Aorta (tissue), 5 donors: ENCODE measurements at regions not wholly inside any gene's neighbourhood (a gene's known extent, or its start where the extent isn't known, plus 50 kb on each side); places are given as distances from the start of the nearest gene placed in this dataset.
"Not testable (repeated sequence)": the region's sequence is repeated elsewhere in the genome, so short reads cannot be mapped to it uniquely, and the experiment has no call there.

Experiments
- ATAC-seq: fragments of 200-7000 bp; cut with Tn5 transposase; one replicate; pipeline ENCODE4 v1.9.1; 2022; ENCODE audit warnings: moderate library complexity; ENCODE audit not compliant: low FRiP score
- DNase-seq, 2 donors: peaks; one replicate each; pipeline ENCODE4 v3.0.0-alpha.2; 2020
- H3K27ac ChIP-seq, 2 donors: one replicate each; pipeline ENCODE4 v1.5.1; 2013; ENCODE audit warnings: low read length in 2 of 2, mild to moderate bottlenecking in 2 of 2, moderate library complexity in 2 of 2, control low read depth in 1 of 2, inconsistent platforms in 1 of 2, low read depth in 1 of 2
- H3K27me3 ChIP-seq, 2 donors: one replicate each; pipeline ENCODE4 v1.6.1; 2013; ENCODE audit warnings: control low read depth in 1 of 2, low read length in 1 of 2, mild to moderate bottlenecking in 1 of 2, moderate library complexity in 1 of 2; ENCODE audit not compliant: insufficient read depth in 2 of 2, control insufficient read depth in 1 of 2
- H3K36me3 ChIP-seq, 2 donors: one replicate each; pipeline ENCODE4 v1.6.1; 2013; ENCODE audit warnings: control low read depth in 1 of 2, low read length in 1 of 2, mild to moderate bottlenecking in 1 of 2; ENCODE audit not compliant: insufficient read depth in 2 of 2, control insufficient read depth in 1 of 2
- H3K4me1 ChIP-seq, 2 donors: one replicate each; pipeline ENCODE4 v1.6.1; 2013; ENCODE audit warnings: low read length in 2 of 2, control low read depth in 1 of 2, mild to moderate bottlenecking in 1 of 2, moderate library complexity in 1 of 2; ENCODE audit not compliant: insufficient read depth in 2 of 2, control insufficient read depth in 1 of 2
- H3K4me3 ChIP-seq, 2 donors: one replicate each; pipeline ENCODE4 v1.5.1; 2013; ENCODE audit warnings: low read length in 2 of 2, control low read depth in 1 of 2, mild to moderate bottlenecking in 1 of 2
- H3K9me3 ChIP-seq: one replicate; pipeline ENCODE4 v1.6.1; 2013; ENCODE audit warnings: mild to moderate bottlenecking, low read length; ENCODE audit not compliant: control insufficient read depth
- WGBS, 2 donors: extraction: QIAGEN DNeasy Blood & Tissue Kit; methylation state at CpG; one replicate each; pipeline ENCODE4 v1.1.7; 2013; 5-methylcytosine and 5-hydroxymethylcytosine counted together
- intact Hi-C, 2 donors: fragments of 100-400 bp; cut with DNase I; formaldehyde crosslinking; loops; one replicate each; pipeline versions ENCODE4 v1.14.2 to v1.15.0; 2022
- donor health status: healthy with polysubstance abuse.
- donor health status: Bipolar disorder and iron deficiency.
- donor health status: DM: no; HTN: no; CAD: no.
- donor health status: DM: no; HTN: no; CAD: no.
- donor health status: DM: yes; HTN: yes; CAD: no.

DNA sequence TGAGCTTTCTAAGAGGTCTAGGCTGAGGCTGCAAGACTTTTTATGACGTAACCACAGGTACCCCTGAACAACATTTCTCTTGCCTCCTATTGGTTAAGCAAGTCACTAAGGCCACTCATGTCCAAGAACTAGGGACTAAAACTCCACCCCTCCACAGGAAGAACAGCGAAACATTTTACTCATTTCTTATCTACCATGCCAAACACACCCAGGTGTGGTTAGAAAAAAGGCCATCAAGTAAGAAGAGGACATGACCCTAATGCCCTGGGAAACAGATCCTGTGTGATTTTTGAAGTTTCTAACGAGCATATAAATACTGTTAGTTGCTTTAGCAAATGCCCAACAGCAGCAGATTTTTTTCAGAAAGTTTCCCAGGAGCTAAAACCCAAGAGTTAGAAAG, 282.4 kb upstream of the DYNLRB2 start:
- Histone ChIP-seq H3K27ac (no peak overlapping the region), H3K4me3 (no peak overlapping the region), H3K36me3 (no peaks in the 10 kb centered on the region), H3K4me1 (no peaks in the 10 kb centered on the region), H3K9me3 (no peaks in the 10 kb centered on the region), H3K27me3 (no peaks in the 10 kb centered on the region)
- intact Hi-C loops: no loop called here
- WGBS, 2 donors: 92 to 94% methylated on average over 3 of the region's 3 CpGs
- no peak for DNase-seq
- no peak for ATAC-seq

DNA sequence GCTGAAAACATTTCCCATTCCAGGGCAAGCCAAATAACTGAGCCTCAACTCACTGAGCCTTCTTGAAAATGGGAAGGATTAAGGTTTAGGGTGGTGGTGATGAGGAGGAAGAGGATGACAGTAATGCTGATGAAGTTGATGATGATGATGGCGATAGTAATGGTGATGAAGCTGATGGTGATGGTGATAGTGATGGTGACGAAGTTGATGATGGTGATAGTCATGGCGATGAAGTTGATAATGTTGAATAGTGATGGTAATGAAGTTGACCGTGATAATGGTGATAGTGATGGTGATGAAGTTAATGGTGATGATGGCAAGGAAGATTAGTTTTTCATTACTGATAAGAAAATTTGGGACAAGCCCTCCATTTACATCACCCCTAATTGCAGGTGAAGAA, 285.8 kb upstream of the DYNLRB2 start:
- no peak for ATAC-seq
- no peaks in the 10 kb centered on the region for H3K4me1 ChIP-seq
- 95 to 97% methylated on average over 4 of the region's 4 CpGs for WGBS, 2 donors

GRCh38 chr16:80253741-80254140, 287.1 kb upstream of the DYNLRB2 start:
- no peak for DNase-seq
- no peak overlapping the region for H3K4me3 ChIP-seq
- H3K4me1 ChIP-seq: no peaks in the 10 kb centered on the region
- ATAC-seq: no peak
- WGBS, 2 donors: 89% methylated on average over 5 of the region's 5 CpGs
- no peaks in the 10 kb centered on the region for H3K27me3 ChIP-seq
- no peak overlapping the region for H3K27ac ChIP-seq
- intact Hi-C loops: no loop called here
- H3K9me3 ChIP-seq: no peaks in the 10 kb centered on the region
- no peaks in the 10 kb centered on the region for H3K36me3 ChIP-seq

More for the DNA sequence above, 285.8 kb upstream of the DYNLRB2 start:
- no peak for DNase-seq
- no peak overlapping the region for H3K27ac ChIP-seq
- no peaks in the 10 kb centered on the region for H3K9me3 ChIP-seq
- H3K27me3 ChIP-seq: no peaks in the 10 kb centered on the region
- no peak overlapping the region for H3K4me3 ChIP-seq
- intact Hi-C loops: no loop called here
- H3K36me3 ChIP-seq: no peaks in the 10 kb centered on the region

DNA sequence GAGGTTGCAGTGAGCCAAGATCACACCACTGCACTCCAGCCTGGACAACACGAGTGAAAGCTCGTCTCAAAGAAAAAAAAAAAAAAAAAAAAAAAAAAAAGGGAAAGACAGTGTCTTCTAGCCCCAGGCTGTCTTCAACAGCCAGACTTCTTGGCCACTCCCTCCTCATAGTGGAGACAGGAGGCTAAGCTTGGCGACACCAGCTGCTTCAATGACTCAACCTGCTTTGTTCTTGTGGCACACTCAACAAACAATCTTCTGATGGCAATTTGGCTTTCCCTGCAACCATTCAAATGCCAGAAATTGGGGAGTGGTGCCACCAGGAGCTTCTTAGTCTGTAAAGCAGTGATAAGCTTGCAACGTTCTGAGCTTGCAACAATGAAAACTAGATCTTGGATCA, 290.4 kb upstream of the DYNLRB2 start:
- WGBS, 2 donors: 87 to 93% methylated on average over 3 to 4 of the region's 4 CpGs
- Histone ChIP-seq H3K27ac (no peak overlapping the region), H3K4me1 (no peaks in the 10 kb centered on the region), H3K27me3 (no peaks in the 10 kb centered on the region), H3K9me3 (no peaks in the 10 kb centered on the region), H3K36me3 (no peaks in the 10 kb centered on the region), H3K4me3 (no peak overlapping the region)
- ATAC-seq (no peak), DNase-seq (no peak)
- intact Hi-C loops: no loop called here

GRCh38 chr16:80243303-80243702, 297.5 kb upstream of the DYNLRB2 start:
- H3K27me3 ChIP-seq, ATAC-seq, H3K4me1 ChIP-seq, H3K9me3 ChIP-seq, H3K4me3 ChIP-seq, intact Hi-C loops, H3K27ac ChIP-seq, H3K36me3 ChIP-seq, DNase-seq: not testable (repeated sequence)
- 95 to 100% methylated on average over 2 to 17 of the region's 30 CpGs for WGBS, 2 donors

- 81 to 89% methylated on average over 3 of the region's 4 CpGs for WGBS, 2 donors
- DNase-seq, H3K9me3 ChIP-seq, H3K27me3 ChIP-seq, H3K36me3 ChIP-seq, H3K4me1 ChIP-seq, intact Hi-C loops, H3K27ac ChIP-seq, H3K4me3 ChIP-seq, ATAC-seq: not testable (repeated sequence)
Observed at GRCh38 chr16:80242279-80242678, 298.5 kb upstream of the DYNLRB2 start.

DNA sequence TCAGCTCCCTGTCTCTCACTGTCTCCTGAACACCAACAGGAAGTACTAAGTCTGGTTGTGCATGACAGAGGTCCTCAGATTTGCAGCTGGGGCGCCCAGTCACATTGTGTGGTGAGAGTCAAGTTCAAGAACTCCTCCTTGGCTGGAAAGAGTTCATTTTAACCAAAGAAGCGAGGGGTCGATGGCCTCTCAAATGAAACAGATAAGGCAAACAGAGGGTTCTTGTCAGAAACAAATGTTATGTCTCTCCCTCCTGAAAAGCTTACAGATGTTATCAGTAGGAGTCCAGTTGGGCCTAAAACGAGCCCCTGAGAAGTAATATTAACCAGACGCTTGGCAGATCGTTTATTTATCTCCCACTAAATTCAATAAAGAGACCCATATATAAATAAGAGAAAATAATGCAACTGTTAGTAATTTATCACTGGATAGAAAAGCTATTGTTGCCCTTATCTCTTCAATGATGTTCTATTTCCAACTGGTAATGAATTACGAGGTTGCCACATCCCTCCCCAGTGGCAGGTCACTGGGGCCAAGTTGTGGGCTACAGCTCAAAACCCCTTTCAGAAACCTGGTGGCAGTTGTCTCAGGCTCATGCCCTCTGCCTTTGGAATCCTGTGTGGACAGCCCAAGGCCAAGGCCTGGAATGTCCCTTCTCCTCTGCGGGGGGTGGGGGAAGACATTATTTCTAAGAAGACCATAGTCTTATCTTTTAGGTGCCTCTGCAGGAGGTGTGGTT, 307.5 kb upstream of the DYNLRB2 start:
- 79 to 81% methylated on average over 8 of the region's 8 CpGs for WGBS, 2 donors
- H3K9me3 ChIP-seq: no peaks in the 10 kb centered on the region
- peaks cover 0 to 2% of the 10 kb centered on the region in 2 donors for H3K4me1 ChIP-seq
- H3K4me3 ChIP-seq: no peak overlapping the region
- intact Hi-C loops: no loop called here
- no peak for DNase-seq
- no peaks in the 10 kb centered on the region for H3K36me3 ChIP-seq
- no peak overlapping the region for H3K27ac ChIP-seq
- H3K27me3 ChIP-seq: no peaks in the 10 kb centered on the region
- no peak for ATAC-seq

DNA sequence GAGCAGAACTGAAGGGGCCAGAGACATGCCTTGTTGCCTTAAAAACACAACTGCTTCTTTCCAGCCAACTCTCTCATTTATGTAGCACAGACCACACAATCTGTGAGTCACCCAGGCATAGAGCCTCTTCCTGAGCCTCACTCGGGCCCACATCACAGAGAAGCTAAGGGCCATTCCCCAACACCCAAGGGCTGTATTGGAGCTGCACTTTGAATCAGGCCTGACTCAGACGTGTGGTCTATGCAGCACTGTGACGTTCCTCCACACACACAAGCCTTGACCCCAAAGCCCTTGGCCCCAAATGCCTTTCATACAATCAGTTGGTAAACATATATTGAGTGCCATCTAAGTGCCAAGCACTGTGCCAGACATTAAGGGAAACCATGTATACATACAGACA, 308.9 kb upstream of the DYNLRB2 start:
- Histone ChIP-seq H3K4me1 (peaks cover 0 to 2% of the 10 kb centered on the region in 2 donors), H3K27me3 (no peaks in the 10 kb centered on the region), H3K27ac (no peak overlapping the region), H3K9me3 (no peaks in the 10 kb centered on the region), H3K36me3 (no peaks in the 10 kb centered on the region), H3K4me3 (no peak overlapping the region)
- WGBS, 2 donors: 58 to 69% methylated on average over 3 of the region's 3 CpGs
- DNase-seq (peak in 1 of 2 donors; percentile 44), ATAC-seq (no peak)
- intact Hi-C loops: no loop called here

DNA sequence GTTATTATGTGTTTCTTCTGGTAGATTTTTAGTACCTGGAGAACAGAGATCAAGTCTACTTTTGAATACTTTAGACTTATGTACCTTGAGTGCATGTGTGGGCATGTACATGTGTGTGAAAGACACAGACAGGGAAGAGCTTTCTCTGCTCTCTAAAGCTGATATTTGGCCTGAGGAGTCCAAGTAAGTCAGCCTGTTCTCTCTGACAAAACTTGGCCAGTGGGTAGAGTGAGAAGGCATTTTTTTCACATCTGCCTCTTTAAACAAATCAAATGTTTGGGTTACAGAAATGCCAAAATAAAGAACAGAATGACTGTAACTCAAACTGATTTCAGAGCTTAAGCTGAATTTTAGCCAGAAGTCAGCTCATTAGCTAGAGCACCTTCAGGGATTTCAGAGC, 309.7 kb upstream of the DYNLRB2 start:
- ATAC-seq: no peak
- Histone ChIP-seq H3K27ac (no peak overlapping the region), H3K36me3 (no peaks in the 10 kb centered on the region), H3K4me1 (peaks cover 0 to 2% of the 10 kb centered on the region in 2 donors), H3K27me3 (no peaks in the 10 kb centered on the region), H3K4me3 (no peak overlapping the region), H3K9me3 (peaks cover 4% of the 10 kb centered on the region)
- intact Hi-C loops: no loop called here
- DNase-seq: no peak
